Adrenal gland (tissue), 9 donors: ENCODE measurements at regions not wholly inside any gene's neighbourhood (a gene's known extent, or its start where the extent isn't known, plus 50 kb on each side); places are given as distances from the start of the nearest gene placed in this dataset.
"Not testable (repeated sequence)": the region's sequence is repeated elsewhere in the genome, so short reads cannot be mapped to it uniquely, and the experiment has no call there.

Experiments used
- DNase-seq, 7 donors: peaks; one replicate each; pipeline ENCODE4 v3.0.0-alpha.2; 2019 to 2020
- H3K27ac ChIP-seq, 5 donors: fragments of 200-600 bp; sonication (generic) in 4 of 5; 1 replicate in 3 of 5; 2 replicates in 2 of 5; pipeline versions ENCODE4 v1.5.1 to v1.8.0; 2016 to 2020; ENCODE audit warnings: mild to moderate bottlenecking in 1 of 5
- H3K27me3 ChIP-seq: fragments of 200-600 bp; 2 replicates; pipeline ENCODE4 v1.8.0; 2021
- H3K36me3 ChIP-seq, 2 donors: fragments of 200-600 bp; replicated peaks in 1 of 2; 1 replicate in 1 of 2; 2 replicates in 1 of 2; pipeline versions ENCODE4 v1.5.1 to v1.8.0; 2018 to 2022
- H3K4me1 ChIP-seq, 2 donors: fragments of 200-600 bp; replicated peaks in 1 of 2; 1 replicate in 1 of 2; 2 replicates in 1 of 2; pipeline versions ENCODE4 v1.5.1 to v1.8.0; 2018 to 2021
- H3K4me3 ChIP-seq, 4 donors: fragments of 200-600 bp; sonication (generic) in 3 of 4; one replicate each; pipeline ENCODE4 v1.5.1; 2016 to 2018
- H3K9me3 ChIP-seq, 3 donors: fragments of 200-600 bp; sonication (generic) in 1 of 3; replicated peaks in 1 of 3; 1 replicate in 2 of 3; 2 replicates in 1 of 3; pipeline versions ENCODE4 v1.5.1 to v1.8.0; 2016 to 2021
- POLR2A ChIP-seq, 2 donors: fragments of 450-650 bp; IDR thresholded peaks; one replicate each; pipeline ENCODE4 v1.6.1; 2017; ENCODE audit warnings: antibody characterized with exemption in 2 of 2, mild to moderate bottlenecking in 2 of 2, moderate library complexity in 1 of 2
- WGBS, 4 donors: extraction: QIAGEN DNeasy Blood & Tissue Kit in 2 of 4; methylation state at CpG; one replicate each; pipeline versions ENCODE4 v1.1.5 to v1.1.7; 2013 to 2017; 5-methylcytosine and 5-hydroxymethylcytosine counted together
- intact Hi-C, 2 donors: fragments of 100-400 bp; cut with DNase I; formaldehyde crosslinking; loops; one replicate each; pipeline versions ENCODE4 v1.14.1 to v1.15.0; 2022 to 2023
- TF ChIP-seq, protein P1 (sequence below), 6 experiments: fragments of 450-650 bp in 4 of 6; fragments of 200-600 bp in 2 of 6; sonication (generic) in 1 of 6; IDR thresholded peaks; 1 replicate in 5 of 6; 2 replicates in 1 of 6; pipeline versions ENCODE4 v1.5.1 to v1.8.0; 2016 to 2021; ENCODE audit warnings: antibody characterized with exemption in 6 of 6, mild to moderate bottlenecking in 2 of 6, moderate library complexity in 1 of 6
- donor health status: healthy with polysubstance abuse.
- donor health status: Bipolar disorder and iron deficiency.
- donor health status: DM: yes; HTN: yes; CAD: no.
- donor health status: DM: no; HTN: no; CAD: no.
- donor health status: DM: no; HTN: no; CAD: no.

DNA sequence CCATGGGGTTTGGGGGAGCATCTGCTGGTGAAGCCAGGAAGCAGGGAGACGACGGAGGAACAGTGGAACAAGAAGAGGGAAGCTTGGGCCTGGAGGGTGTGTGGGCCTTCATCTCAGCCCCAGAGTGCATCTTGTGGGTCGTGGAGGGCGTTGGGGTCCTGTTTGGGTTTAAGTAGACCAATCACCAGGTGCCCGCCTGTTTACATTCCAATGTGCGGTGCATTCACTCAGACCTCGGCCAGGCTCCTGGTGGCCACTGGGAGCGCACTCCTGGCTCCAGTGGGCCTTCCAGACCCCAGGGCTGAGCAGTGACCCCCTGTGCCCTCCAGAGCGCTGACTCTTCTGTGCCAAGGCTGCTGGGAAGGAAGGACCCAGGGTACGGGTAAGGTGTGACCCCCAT lies 293.7 kb downstream of the NDUFA10 start:
- H3K27ac ChIP-seq: no peak overlapping the region
- H3K9me3 ChIP-seq: no peaks in the 10 kb centered on the region
- no peaks in the 10 kb centered on the region for H3K36me3 ChIP-seq
- no peaks in the 10 kb centered on the region for H3K27me3 ChIP-seq
- no peak overlapping the region for H3K4me3 ChIP-seq
- intact Hi-C loops: no loop called here
- H3K4me1 ChIP-seq: no peaks in the 10 kb centered on the region
- 89 to 93% (median 90%) methylated on average over 9 to 10 of the region's 10 CpGs for WGBS, 4 donors
- TF ChIP-seq, protein P1, sequence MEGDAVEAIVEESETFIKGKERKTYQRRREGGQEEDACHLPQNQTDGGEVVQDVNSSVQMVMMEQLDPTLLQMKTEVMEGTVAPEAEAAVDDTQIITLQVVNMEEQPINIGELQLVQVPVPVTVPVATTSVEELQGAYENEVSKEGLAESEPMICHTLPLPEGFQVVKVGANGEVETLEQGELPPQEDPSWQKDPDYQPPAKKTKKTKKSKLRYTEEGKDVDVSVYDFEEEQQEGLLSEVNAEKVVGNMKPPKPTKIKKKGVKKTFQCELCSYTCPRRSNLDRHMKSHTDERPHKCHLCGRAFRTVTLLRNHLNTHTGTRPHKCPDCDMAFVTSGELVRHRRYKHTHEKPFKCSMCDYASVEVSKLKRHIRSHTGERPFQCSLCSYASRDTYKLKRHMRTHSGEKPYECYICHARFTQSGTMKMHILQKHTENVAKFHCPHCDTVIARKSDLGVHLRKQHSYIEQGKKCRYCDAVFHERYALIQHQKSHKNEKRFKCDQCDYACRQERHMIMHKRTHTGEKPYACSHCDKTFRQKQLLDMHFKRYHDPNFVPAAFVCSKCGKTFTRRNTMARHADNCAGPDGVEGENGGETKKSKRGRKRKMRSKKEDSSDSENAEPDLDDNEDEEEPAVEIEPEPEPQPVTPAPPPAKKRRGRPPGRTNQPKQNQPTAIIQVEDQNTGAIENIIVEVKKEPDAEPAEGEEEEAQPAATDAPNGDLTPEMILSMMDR (IDR thresholded peaks at IDR 0.05): no peak
- TF ChIP-seq POLR2A (IDR thresholded peaks at IDR 0.05): no peak
- DNase-seq: no peak

DNA sequence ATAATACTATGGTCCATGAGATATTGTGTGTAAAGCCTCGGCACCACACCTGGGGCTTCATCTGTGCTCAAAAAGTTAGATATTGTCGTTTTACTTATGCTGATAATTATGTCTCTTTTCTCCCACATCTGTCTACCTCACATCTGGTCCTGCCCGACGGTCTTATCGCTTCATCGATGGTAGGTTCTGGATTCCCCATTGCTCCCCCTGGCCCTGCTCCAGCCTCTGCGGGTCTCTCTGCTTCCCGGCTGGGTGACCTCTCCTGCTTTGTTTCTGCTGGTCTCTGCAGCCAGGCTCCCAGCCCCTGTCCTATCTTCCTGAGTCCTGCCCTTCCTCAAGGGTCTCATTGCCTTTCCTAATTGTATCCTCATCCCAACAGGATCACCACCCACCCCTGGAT lies 294.2 kb downstream of the NDUFA10 start:
- H3K4me3 ChIP-seq: no peak overlapping the region
- 77 to 83% (median 81%) methylated on average over 8 of the region's 8 CpGs for WGBS, 4 donors
- TF ChIP-seq, protein P1 (IDR thresholded peaks at IDR 0.05): no peak
- no peak for TF ChIP-seq POLR2A (IDR thresholded peaks at IDR 0.05)
- intact Hi-C loops: no loop called here
- H3K4me1 ChIP-seq: no peaks in the 10 kb centered on the region
- no peaks in the 10 kb centered on the region for H3K36me3 ChIP-seq
- no peak for DNase-seq
- H3K27me3 ChIP-seq: no peaks in the 10 kb centered on the region
- H3K9me3 ChIP-seq: no peaks in the 10 kb centered on the region
- no peak overlapping the region for H3K27ac ChIP-seq

GRCh38 chr2:239730567-239730882 lies 294.6 kb downstream of the NDUFA10 start:
- H3K27ac ChIP-seq, H3K4me1 ChIP-seq, H3K9me3 ChIP-seq, DNase-seq, intact Hi-C loops, H3K27me3 ChIP-seq, H3K4me3 ChIP-seq, H3K36me3 ChIP-seq: not testable (repeated sequence)
- 34 to 57% (median 49%) methylated on average over 6 to 8 of the region's 8 CpGs for WGBS, 4 donors

DNA sequence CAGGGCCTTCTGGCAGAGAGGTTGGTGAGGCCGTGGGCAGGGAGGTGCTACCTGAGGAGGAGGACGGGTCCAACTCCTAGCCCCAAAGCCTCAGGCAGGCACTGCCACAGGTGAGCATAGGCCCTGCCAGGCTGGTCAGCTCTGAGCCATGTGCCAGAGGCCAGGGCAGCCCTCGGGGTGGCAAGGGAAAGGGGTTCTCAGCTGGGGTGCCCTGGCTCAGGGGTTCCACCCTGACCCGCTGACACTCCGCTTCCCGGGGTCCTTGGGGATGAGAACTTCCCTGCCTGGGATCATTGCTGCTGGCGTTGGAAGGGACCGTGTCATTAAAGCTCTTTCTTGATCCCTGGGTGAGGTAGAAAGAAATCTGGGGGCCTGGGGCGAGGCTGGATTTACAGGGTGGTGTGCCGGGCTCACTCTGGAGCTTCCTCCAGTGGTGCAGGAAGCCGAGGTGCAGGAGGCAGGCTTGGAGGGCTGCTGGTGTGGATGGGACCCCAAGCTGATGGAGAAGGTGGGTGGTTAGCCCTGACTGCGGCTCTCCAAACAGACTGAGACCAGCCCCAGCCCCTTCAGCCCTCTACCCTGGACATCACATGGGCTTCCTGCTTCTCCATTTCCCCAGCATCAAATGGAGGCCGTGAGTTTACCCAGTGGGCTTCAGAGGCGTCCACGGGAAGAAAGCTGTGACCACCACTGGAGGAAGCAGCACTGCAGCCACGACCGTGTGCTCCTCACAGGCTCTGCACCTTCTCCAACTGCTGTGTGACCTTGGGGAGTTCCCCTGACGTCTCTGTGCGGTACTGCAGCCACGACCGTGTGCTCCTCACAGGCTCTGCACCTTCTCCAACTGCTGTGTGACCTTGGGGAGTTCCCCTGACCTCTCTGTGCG lies 295.2 kb downstream of the NDUFA10 start:
- DNase-seq: no peak
- Histone ChIP-seq H3K9me3 (no peaks in the 10 kb centered on the region), H3K27me3 (no peaks in the 10 kb centered on the region), H3K4me1 (no peaks in the 10 kb centered on the region), H3K36me3 (no peaks in the 10 kb centered on the region), H3K4me3 (no peak overlapping the region), H3K27ac (no peak overlapping the region)
- intact Hi-C loops: no loop called here
- TF ChIP-seq POLR2A (IDR thresholded peaks at IDR 0.05): no peak
- TF ChIP-seq, protein P1 (IDR thresholded peaks at IDR 0.05): no peak
- WGBS, 4 donors: 73 to 88% (median 76%) methylated on average over 6 to 22 of the region's 22 CpGs

DNA sequence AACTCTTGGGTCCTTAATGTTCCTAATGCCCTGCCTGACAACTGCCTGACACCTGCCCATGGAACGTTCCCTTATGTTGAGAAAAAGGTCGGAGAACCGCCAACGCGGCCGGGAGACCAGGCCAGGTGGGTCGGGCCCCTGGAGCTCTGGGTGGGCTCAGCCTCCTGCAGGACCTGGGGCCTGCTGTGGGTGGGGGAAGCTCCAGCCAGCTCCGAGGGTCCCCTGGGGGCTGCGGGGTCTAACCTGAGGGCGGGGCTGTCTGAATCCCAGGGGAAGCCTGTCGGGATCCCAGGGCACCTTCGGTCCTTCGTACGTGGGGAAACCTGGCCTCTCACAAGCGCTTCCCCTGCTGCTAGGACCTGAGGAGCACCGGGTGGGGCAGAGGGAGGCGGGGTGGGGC lies 296.0 kb downstream of the NDUFA10 start:
- H3K36me3 ChIP-seq: no peaks in the 10 kb centered on the region
- intact Hi-C loops: no loop called here

More for the DNA sequence above, 296.0 kb downstream of the NDUFA10 start:
- 94 to 96% (median 96%) methylated on average over 5 to 17 of the region's 17 CpGs for WGBS, 4 donors
- Histone ChIP-seq H3K27ac (no peak overlapping the region), H3K9me3 (no peaks in the 10 kb centered on the region), H3K4me3 (no peak overlapping the region), H3K4me1 (no peaks in the 10 kb centered on the region), H3K27me3 (no peaks in the 10 kb centered on the region)
- DNase-seq: no peak
- TF ChIP-seq POLR2A (IDR thresholded peaks at IDR 0.05): no peak
- TF ChIP-seq, protein P1 (IDR thresholded peaks at IDR 0.05): no peak
